Upper lobe of right lung (tissue), 1 donor: ENCODE measurements at regions not wholly inside any gene's neighbourhood (a gene's known extent, or its start where the extent isn't known, plus 50 kb on each side); places are given as distances from the start of the nearest gene placed in this dataset.

ENCODE experiments used
- ATAC-seq: fragments of 200-7000 bp; cut with Tn5 transposase; one replicate; pipeline ENCODE4 v1.9.1; 2020; ENCODE audit warnings: mild to moderate bottlenecking, moderate library complexity
- DNase-seq: peaks from one replicate; pipeline ENCODE4 v3.0.0-alpha.2; 2020
- H3K27ac ChIP-seq: fragments of 200-600 bp; one replicate; pipeline ENCODE4 v1.8.0; 2022
- H3K27me3 ChIP-seq: fragments of 200-600 bp; one replicate; pipeline ENCODE4 v1.8.0; 2022; ENCODE audit warnings: mild to moderate bottlenecking
- H3K36me3 ChIP-seq: fragments of 200-600 bp; one replicate; pipeline ENCODE4 v1.8.0; 2022
- H3K4me1 ChIP-seq: fragments of 200-600 bp; one replicate; pipeline ENCODE4 v1.8.0; 2022
- H3K4me3 ChIP-seq: fragments of 200-600 bp; one replicate; pipeline ENCODE4 v1.8.0; 2022; ENCODE audit warnings: mild to moderate bottlenecking
- H3K9me3 ChIP-seq: fragments of 200-600 bp; one replicate; pipeline ENCODE4 v1.8.0; 2022
- CTCF ChIP-seq: fragments of 200-600 bp; IDR thresholded peaks from one replicate; pipeline ENCODE4 v1.8.0; 2022; ENCODE audit warnings: antibody characterized with exemption
- intact Hi-C: fragments of 100-400 bp; cut with DNase I; formaldehyde crosslinking; loops from one replicate; pipeline ENCODE4 v1.11.0; 2022
- donor health status: DM: no; HTN: yes; CAD: no; lungs with severe emphysema.

GRCh38 chr10:80861882-80862281 lies 324.2 kb downstream of the SH2D4B start:
- Histone ChIP-seq H3K27ac (no peak overlapping the region), H3K4me1 (no peaks in the 10 kb centered on the region), H3K9me3 (no peaks in the 10 kb centered on the region), H3K27me3 (no peaks in the 10 kb centered on the region), H3K4me3 (no peak overlapping the region), H3K36me3 (no peaks in the 10 kb centered on the region)
- DNase-seq (no peak), ATAC-seq (no peak)
- no peak for TF ChIP-seq CTCF
- intact Hi-C loops: no loop called here

GRCh38 chr10:80870282-80870681 lies 332.6 kb downstream of the SH2D4B start:
- Histone ChIP-seq H3K27ac (no peak overlapping the region), H3K9me3 (no peaks in the 10 kb centered on the region), H3K4me1 (no peaks in the 10 kb centered on the region), H3K27me3 (no peaks in the 10 kb centered on the region), H3K36me3 (no peaks in the 10 kb centered on the region), H3K4me3 (no peak overlapping the region)
- intact Hi-C loops: no loop called here
- ATAC-seq: no peak
- no peak for TF ChIP-seq CTCF
- no peak for DNase-seq

GRCh38 chr10:80871083-80871482 lies 333.4 kb downstream of the SH2D4B start:
- H3K9me3 ChIP-seq: no peaks in the 10 kb centered on the region
- H3K4me1 ChIP-seq: no peaks in the 10 kb centered on the region
- H3K36me3 ChIP-seq: no peaks in the 10 kb centered on the region
- TF ChIP-seq CTCF: no peak
- ATAC-seq (no peak), DNase-seq (no peak)
- H3K27ac ChIP-seq: no peak overlapping the region
- intact Hi-C loops: no loop called here
- no peak overlapping the region for H3K4me3 ChIP-seq
- no peaks in the 10 kb centered on the region for H3K27me3 ChIP-seq

- no peaks in the 10 kb centered on the region for H3K27me3 ChIP-seq
- no peaks in the 10 kb centered on the region for H3K4me1 ChIP-seq
- TF ChIP-seq CTCF: no peak
- H3K27ac ChIP-seq: no peak overlapping the region
- intact Hi-C loops: no loop called here
- no peak overlapping the region for H3K4me3 ChIP-seq
- no peak for DNase-seq
- no peak for ATAC-seq
- no peaks in the 10 kb centered on the region for H3K9me3 ChIP-seq
- H3K36me3 ChIP-seq: no peaks in the 10 kb centered on the region
Observed at GRCh38 chr10:80878330-80878729, 340.6 kb downstream of the SH2D4B start.

GRCh38 chr10:80890146-80890545 lies 352.4 kb downstream of the SH2D4B start:
- Histone ChIP-seq H3K9me3 (no peaks in the 10 kb centered on the region), H3K27ac (no peak overlapping the region), H3K4me3 (no peak overlapping the region), H3K4me1 (no peaks in the 10 kb centered on the region), H3K36me3 (no peaks in the 10 kb centered on the region), H3K27me3 (no peaks in the 10 kb centered on the region)
- DNase-seq (no peak), ATAC-seq (no peak)
- intact Hi-C loops: no loop called here
- TF ChIP-seq CTCF: no peak

- Histone ChIP-seq H3K4me3 (no peak overlapping the region), H3K9me3 (no peaks in the 10 kb centered on the region), H3K36me3 (no peaks in the 10 kb centered on the region), H3K27ac (no peak overlapping the region), H3K27me3 (no peaks in the 10 kb centered on the region), H3K4me1 (no peaks in the 10 kb centered on the region)
- DNase-seq (no peak), ATAC-seq (no peak)
- intact Hi-C loops: no loop called here
- TF ChIP-seq CTCF: no peak
Observed at GRCh38 chr10:80893256-80893655, 355.6 kb downstream of the SH2D4B start.
